OCI-LY7 (cell line): ENCODE measurements at regions not wholly inside any gene's neighbourhood (a gene's known extent, or its start where the extent isn't known, plus 50 kb on each side); places are given as distances from the start of the nearest gene placed in this dataset. TPM values are rescaled to one million over a fixed set of nuclear protein-coding genes. Genes with fewer than 3 reads are reported as not detected.

Source experiments
- BruUV-seq: library from RNA; stranded (reverse); fragments of 400-500 nt; replicated peaks from 2 replicates; lab custom pipeline; 2021; lab: Mats Ljungman, UMichigan
- CTCF ChIA-PET: fragments of 300-600 bp; sonication (Branson Sonifier 250); formaldehyde crosslinking; loops from one replicate; lab custom pipeline; 2022; ENCODE audit warnings: antibody characterized with exemption; ENCODE audit not compliant: unreplicated experiment; lab: Charles Lee
- POLR2A ChIA-PET: fragments of 300-600 bp; sonication (Branson Sonifier 250); formaldehyde crosslinking; loops from one replicate; lab custom pipeline; 2022; ENCODE audit warnings: antibody characterized with exemption; lab: Charles Lee
- DNase-seq: peaks from one replicate; pipeline ENCODE4 v3.0.0-alpha.2; 2015; ENCODE audit warnings: low spot score
- H2AFZ ChIP-seq: fragments of 200-600 bp; sonication (generic), shearing (Covaris generic); 2 replicates; pipeline ENCODE4 v1.6.1; 2014; ENCODE audit warnings: mild to moderate bottlenecking, antibody characterized with exemption, low read length, moderate library complexity
- H3K27ac ChIP-seq: fragments of 200-600 bp; sonication (generic); 2 replicates; pipeline ENCODE4 v1.5.1; 2014; ENCODE audit warnings: mixed run types, low read depth, mild to moderate bottlenecking, moderate library complexity, low read length, inconsistent platforms; ENCODE audit not compliant: poor library complexity, severe bottlenecking
- H3K36me3 ChIP-seq: fragments of 200-600 bp; sonication (generic); 2 replicates; pipeline ENCODE4 v1.6.1; 2014; ENCODE audit warnings: mild to moderate bottlenecking, antibody characterized with exemption, low read length, moderate library complexity, mixed read lengths; ENCODE audit not compliant: insufficient read depth
- H3K4me1 ChIP-seq: fragments of 200-600 bp; sonication (generic); 2 replicates; pipeline ENCODE4 v1.5.1; 2014; ENCODE audit warnings: mild to moderate bottlenecking, low read length; ENCODE audit not compliant: insufficient read depth, poor library complexity, severe bottlenecking
- H3K4me2 ChIP-seq: fragments of 200-600 bp; sonication (generic); 2 replicates; pipeline ENCODE4 v1.6.1; 2014; ENCODE audit warnings: mild to moderate bottlenecking, low read length
- H3K4me3 ChIP-seq: fragments of 200-600 bp; sonication (generic); 2 replicates; pipeline ENCODE4 v1.5.1; 2014; ENCODE audit warnings: mild to moderate bottlenecking, low read depth, low read length; ENCODE audit not compliant: poor library complexity, severe bottlenecking
- H3K79me2 ChIP-seq: fragments of 200-600 bp; sonication (generic); 2 replicates; pipeline ENCODE4 v1.6.1; 2016; ENCODE audit warnings: low read depth, mild to moderate bottlenecking, low read length, moderate library complexity, mixed read lengths; ENCODE audit not compliant: insufficient read depth
- H3K9me2 ChIP-seq: fragments of 200-600 bp; sonication (generic); 2 replicates; pipeline ENCODE4 v1.6.1; 2016; ENCODE audit warnings: mild to moderate bottlenecking, low read length, mixed read lengths; ENCODE audit not compliant: insufficient read depth
- H3K9me3 ChIP-seq: fragments of 200-600 bp; sonication (generic); 2 replicates; pipeline ENCODE4 v1.6.1; 2014; ENCODE audit warnings: mild to moderate bottlenecking, mixed run types, low read length, mixed read lengths
- H4K20me1 ChIP-seq: fragments of 200-600 bp; sonication (generic); 2 replicates; pipeline ENCODE4 v1.6.1; 2014; ENCODE audit warnings: mild to moderate bottlenecking, antibody characterized with exemption, low read length, moderate library complexity, mixed read lengths; ENCODE audit not compliant: insufficient read depth
- EZH2phosphoT487 ChIP-seq: fragments of 200-600 bp; sonication (generic); IDR thresholded peaks from 2 replicates; pipeline ENCODE4 v1.6.1; 2018; ENCODE audit warnings: low read depth, borderline replicate concordance, mild to moderate bottlenecking, mixed run types, antibody characterized with exemption, low read length, moderate library complexity, mixed read lengths
- intact Hi-C: fragments of 100-400 bp; cut with micrococcal nuclease; formaldehyde crosslinking; loops from one replicate; pipeline ENCODE4 v1.10.0; 2022; ENCODE audit not compliant: unreplicated experiment
- small RNA-seq: library from RNA; depleted of rRNA; stranded (forward); fragments of <200 nt; gene quantifications from one replicate; pipeline ENCODE3, GENCODE V24; 2014
- TF ChIP-seq, protein P1 (sequence below): fragments of 200-600 bp; sonication (generic); conservative IDR thresholded peaks from 2 replicates; pipeline ENCODE4 v1.5.1; 2014; ENCODE audit warnings: mild to moderate bottlenecking, antibody characterized with exemption, low read length, moderate library complexity, mixed read lengths

DNA sequence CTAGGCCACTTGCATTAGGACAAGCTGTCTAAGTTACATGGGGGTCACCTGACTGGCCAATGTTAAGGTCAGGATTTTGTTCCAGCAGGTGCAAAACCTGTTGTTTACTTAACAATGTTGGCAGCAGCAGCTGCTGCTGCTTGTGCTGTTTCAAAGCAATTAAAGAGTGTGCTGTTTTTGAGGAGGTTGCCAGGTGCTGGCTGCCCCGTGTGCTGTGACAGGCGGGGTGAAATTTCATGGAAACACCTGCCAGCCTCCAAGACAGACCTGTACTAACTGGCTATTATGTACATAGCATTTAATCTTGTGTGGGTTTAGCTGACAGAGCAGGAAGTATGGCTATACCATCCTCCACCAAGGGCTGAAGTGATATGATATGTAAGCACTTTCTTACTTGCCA, 224.9 kb downstream of the ASXL3 start:
- no TSS peak for BruUV-seq
- H4K20me1 ChIP-seq = no peaks in the 10 kb centered on the region
- H3K4me3 ChIP-seq = no peak overlapping the region
- ChIA-PET POLR2A (interaction anchor here (0.7 kb wide), 1 partner anchor 204 kb away, joined by 3 read pairs; no protein-coding TSS in a partner anchor), CTCF (interaction anchor here (0.6 kb wide), 1 partner anchor 20 kb away, joined by 3 read pairs; no protein-coding TSS in a partner anchor)
- peaks cover 14% of the 10 kb centered on the region for H3K4me1 ChIP-seq
- H3K4me2 ChIP-seq = no peak overlapping the region
- no peaks in the 10 kb centered on the region for H3K79me2 ChIP-seq
- intact Hi-C loops = no loop called here
- peak overlapping the region; percentile 33 for H3K27ac ChIP-seq
- no peaks in the 10 kb centered on the region for H3K36me3 ChIP-seq
- peak; percentile 66 for DNase-seq
- TF ChIP-seq, protein P1, sequence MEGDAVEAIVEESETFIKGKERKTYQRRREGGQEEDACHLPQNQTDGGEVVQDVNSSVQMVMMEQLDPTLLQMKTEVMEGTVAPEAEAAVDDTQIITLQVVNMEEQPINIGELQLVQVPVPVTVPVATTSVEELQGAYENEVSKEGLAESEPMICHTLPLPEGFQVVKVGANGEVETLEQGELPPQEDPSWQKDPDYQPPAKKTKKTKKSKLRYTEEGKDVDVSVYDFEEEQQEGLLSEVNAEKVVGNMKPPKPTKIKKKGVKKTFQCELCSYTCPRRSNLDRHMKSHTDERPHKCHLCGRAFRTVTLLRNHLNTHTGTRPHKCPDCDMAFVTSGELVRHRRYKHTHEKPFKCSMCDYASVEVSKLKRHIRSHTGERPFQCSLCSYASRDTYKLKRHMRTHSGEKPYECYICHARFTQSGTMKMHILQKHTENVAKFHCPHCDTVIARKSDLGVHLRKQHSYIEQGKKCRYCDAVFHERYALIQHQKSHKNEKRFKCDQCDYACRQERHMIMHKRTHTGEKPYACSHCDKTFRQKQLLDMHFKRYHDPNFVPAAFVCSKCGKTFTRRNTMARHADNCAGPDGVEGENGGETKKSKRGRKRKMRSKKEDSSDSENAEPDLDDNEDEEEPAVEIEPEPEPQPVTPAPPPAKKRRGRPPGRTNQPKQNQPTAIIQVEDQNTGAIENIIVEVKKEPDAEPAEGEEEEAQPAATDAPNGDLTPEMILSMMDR = no peak
- no peak for TF ChIP-seq EZH2phosphoT487
- no peaks in the 10 kb centered on the region for H3K9me3 ChIP-seq
- no peaks in the 10 kb centered on the region for H3K9me2 ChIP-seq
- peak overlapping the region; percentile 31; the same call in 1 of the 2 replicates for H2AFZ ChIP-seq

Small RNAs in the stretch of these regions (small RNA-seq; reads per million reads assigned to genes)
- gene RF00019 = not detected
